ENCODE measurements at regions not wholly inside any gene's neighbourhood (a gene's known extent, or its start where the extent isn't known, plus 50 kb on each side); places are given as distances from the start of the nearest gene placed in this dataset.
"Not testable (repeated sequence)": the region's sequence is repeated elsewhere in the genome, so short reads cannot be mapped to it uniquely, and the experiment has no call there.

GRCh38 chr1:68767941-68768340 lies 271.1 kb upstream of the DEPDC1 start:
- H3K27ac ChIP-seq = no peak overlapping the region
- no peak overlapping the region for H3K4me3 ChIP-seq
- TF ChIP-seq POLR2A (IDR thresholded peaks at IDR 0.05) (no peak), CTCF (IDR thresholded peaks at IDR 0.05) (no peak), EP300 (IDR thresholded peaks at IDR 0.05) (no peak)
- DNase-seq (ENCODE audit: low spot score in 2 of 2) = no peak
- WGBS, 2 donors = 35 to 44% methylated on average over 1 of the region's 1 CpG
- no peaks in the 10 kb centered on the region for H3K27me3 ChIP-seq
- H3K9me3 ChIP-seq = peaks cover 0 to 19% (median 3%) of the 10 kb centered on the region in 4 donors
- no peaks in the 10 kb centered on the region for H3K36me3 ChIP-seq
- no peaks in the 10 kb centered on the region for H3K4me1 ChIP-seq

- TF ChIP-seq EP300 (IDR thresholded peaks at IDR 0.05) = no peak
- Histone ChIP-seq H3K27ac (no peak overlapping the region), H3K9me3 (peaks cover 0 to 9% (median 0%) of the 10 kb centered on the region in 4 donors), H3K36me3 (no peaks in the 10 kb centered on the region), H3K27me3 (no peaks in the 10 kb centered on the region), H3K4me1 (no peaks in the 10 kb centered on the region), H3K4me3 (no peak overlapping the region)
- DNase-seq (ENCODE audit: low spot score in 2 of 2) = no peak
- 83 to 91% methylated on average over 3 of the region's 3 CpGs for WGBS, 2 donors
These were observed 273.9 kb upstream of the DEPDC1 start for GRCh38 chr1:68770817-68771216.

GRCh38 chr1:68777851-68778250 lies 281.0 kb upstream of the DEPDC1 start:
- Histone ChIP-seq H3K4me1 (no peaks in the 10 kb centered on the region), H3K9me3 (peaks cover 0 to 16% (median 0%) of the 10 kb centered on the region in 4 donors), H3K36me3 (no peaks in the 10 kb centered on the region), H3K27me3 (no peaks in the 10 kb centered on the region), H3K4me3 (no peak overlapping the region), H3K27ac (no peak overlapping the region)
- no peak for DNase-seq (ENCODE audit: low spot score in 2 of 2)
- TF ChIP-seq POLR2A (IDR thresholded peaks at IDR 0.05) (no peak), CTCF (IDR thresholded peaks at IDR 0.05) (no peak), EP300 (IDR thresholded peaks at IDR 0.05) (no peak)
- WGBS, 2 donors = 71 to 85% methylated on average over 3 of the region's 3 CpGs

- DNase-seq (ENCODE audit: low spot score in 2 of 2); H3K4me3 ChIP-seq; H3K36me3 ChIP-seq; H3K4me1 ChIP-seq; H3K27me3 ChIP-seq; H3K27ac ChIP-seq: not testable (repeated sequence)
- H3K9me3 ChIP-seq = peaks cover 0 to 16% (median 0%) of the 10 kb centered on the region in 4 donors
- WGBS, 2 donors = 79 to 87% methylated on average over 1 of the region's 1 CpG
These were observed 283.0 kb upstream of the DEPDC1 start for GRCh38 chr1:68779841-68780240.

- Histone ChIP-seq H3K36me3 (no peaks in the 10 kb centered on the region), H3K4me1 (no peaks in the 10 kb centered on the region), H3K27ac (no peak overlapping the region), H3K9me3 (peaks cover 0 to 16% (median 0%) of the 10 kb centered on the region in 4 donors), H3K27me3 (no peaks in the 10 kb centered on the region), H3K4me3 (no peak overlapping the region)
- DNase-seq (ENCODE audit: low spot score in 2 of 2) = no peak
- WGBS, 2 donors = 36 to 55% methylated on average over 3 to 5 of the region's 5 CpGs
- TF ChIP-seq POLR2A (IDR thresholded peaks at IDR 0.05) = no peak
- TF ChIP-seq EP300 (IDR thresholded peaks at IDR 0.05) = no peak
- no peak for TF ChIP-seq CTCF (IDR thresholded peaks at IDR 0.05)
These were observed 284.0 kb upstream of the DEPDC1 start for GRCh38 chr1:68780919-68781318.

- DNase-seq (ENCODE audit: low spot score in 2 of 2) = no peak
- no peak overlapping the region for H3K4me3 ChIP-seq
- H3K27ac ChIP-seq = no peak overlapping the region
- H3K4me1 ChIP-seq = no peaks in the 10 kb centered on the region
- H3K27me3 ChIP-seq = no peaks in the 10 kb centered on the region
- no peaks in the 10 kb centered on the region for H3K36me3 ChIP-seq
- peaks cover 0 to 16% (median 0%) of the 10 kb centered on the region in 4 donors for H3K9me3 ChIP-seq
- TF ChIP-seq CTCF (IDR thresholded peaks at IDR 0.05) = no peak
- no peak for TF ChIP-seq EP300 (IDR thresholded peaks at IDR 0.05)
- no peak for TF ChIP-seq POLR2A (IDR thresholded peaks at IDR 0.05)
These were observed 286.0 kb upstream of the DEPDC1 start for GRCh38 chr1:68782890-68783289.
